GM23338 (cell line): ENCODE measurements at regions not wholly inside any gene's neighbourhood (a gene's known extent, or its start where the extent isn't known, plus 50 kb on each side); places are given as distances from the start of the nearest gene placed in this dataset.

ENCODE experiments used
- ATAC-seq: fragments of 200-7000 bp; cut with Tn5 transposase; 3 replicates; pipeline ENCODE4 v1.9.1; 2020
- DNase-seq: peaks from one replicate; pipeline ENCODE4 v3.0.0-alpha.2; 2015; ENCODE audit warnings: low spot score
- H2AFZ ChIP-seq: fragments of 200-600 bp; sonication (generic); 2 replicates; pipeline ENCODE4 v1.8.0; 2016; ENCODE audit warnings: antibody characterized with exemption, mild to moderate bottlenecking, moderate library complexity
- H3F3A ChIP-seq: fragments of 200-600 bp; sonication (generic); replicated peaks from 2 replicates; pipeline ENCODE4 v1.8.0; 2017; ENCODE audit warnings: antibody characterized with exemption, mixed run types, low read depth
- H3K27ac ChIP-seq: fragments of 200-600 bp; sonication (generic); 2 replicates; pipeline ENCODE4 v1.6.1; 2016; ENCODE audit warnings: low read depth
- H3K27me3 ChIP-seq: fragments of 200-600 bp; sonication (generic); 2 replicates; pipeline ENCODE4 v1.8.0; 2016; ENCODE audit warnings: mild to moderate bottlenecking, mixed run types, moderate library complexity; ENCODE audit not compliant: insufficient read depth
- H3K36me3 ChIP-seq: fragments of 200-600 bp; sonication (generic); 2 replicates; pipeline ENCODE4 v1.8.0; 2016; ENCODE audit warnings: mild to moderate bottlenecking; ENCODE audit not compliant: insufficient read depth
- H3K4me1 ChIP-seq: fragments of 200-600 bp; sonication (generic); 2 replicates; pipeline ENCODE4 v1.8.0; 2016; ENCODE audit warnings: mild to moderate bottlenecking, moderate library complexity; ENCODE audit not compliant: insufficient read depth
- H3K4me2 ChIP-seq: fragments of 200-600 bp; sonication (generic); 2 replicates; pipeline ENCODE4 v1.7.1; 2017; ENCODE audit warnings: mixed run types
- H3K4me3 ChIP-seq: fragments of 200-600 bp; sonication (generic); 2 replicates; pipeline ENCODE4 v1.6.1; 2016; ENCODE audit warnings: mixed run types
- H3K79me2 ChIP-seq: fragments of 200-600 bp; sonication (generic); replicated peaks from 2 replicates; pipeline ENCODE4 v1.8.0; 2017; ENCODE audit warnings: mild to moderate bottlenecking; ENCODE audit not compliant: insufficient read depth
- H3K9me2 ChIP-seq: fragments of 200-600 bp; sonication (generic); 2 replicates; pipeline ENCODE4 v1.8.0; 2017; ENCODE audit not compliant: insufficient read depth
- H4K20me1 ChIP-seq: fragments of 200-600 bp; sonication (generic); replicated peaks from 2 replicates; pipeline ENCODE4 v1.8.0; 2017; ENCODE audit warnings: mild to moderate bottlenecking; ENCODE audit not compliant: insufficient read depth
- H3K27ac Mint-ChIP-seq: 2 replicates; pipeline ENCODE4 v1.8.0; 2020; ENCODE audit warnings: inconsistent platforms, mild to moderate bottlenecking, moderate library complexity, mixed read lengths
- H3K27me3 Mint-ChIP-seq: 3 replicates; pipeline ENCODE4 v1.8.0; 2022; ENCODE audit warnings: low read depth, mild to moderate bottlenecking, moderate library complexity, mixed read lengths, inconsistent platforms; ENCODE audit not compliant: insufficient read depth, poor library complexity
- H3K36me3 Mint-ChIP-seq: 3 replicates; pipeline ENCODE4 v1.8.0; 2021; ENCODE audit warnings: low read depth, mild to moderate bottlenecking, inconsistent platforms, moderate library complexity, mixed read lengths
- H3K4me1 Mint-ChIP-seq: 3 replicates; pipeline ENCODE4 v1.8.0; 2020; ENCODE audit warnings: mild to moderate bottlenecking, inconsistent platforms, mixed read lengths
- H3K4me3 Mint-ChIP-seq: 3 replicates; pipeline ENCODE4 v1.8.0; 2021; ENCODE audit warnings: moderate library complexity, mild to moderate bottlenecking, inconsistent platforms, mixed read lengths
- H3K9me3 Mint-ChIP-seq: 3 replicates; pipeline ENCODE4 v1.8.0; 2020; ENCODE audit warnings: moderate library complexity, mild to moderate bottlenecking, inconsistent platforms, mixed read lengths
- CREB1 ChIP-seq: fragments of 250-450 bp; sonication (Bioruptor Pico); IDR thresholded peaks from 2 replicates; pipeline ENCODE4 v1.5.0; 2020; ENCODE audit warnings: low read depth, mild to moderate bottlenecking, moderate library complexity
- EZH2 ChIP-seq: fragments of 200-600 bp; sonication (generic); IDR thresholded peaks from one replicate; pipeline ENCODE4 v1.8.0; 2017; ENCODE audit warnings: antibody characterized with exemption, mild to moderate bottlenecking, low read depth; ENCODE audit not compliant: unreplicated experiment
- EZH2phosphoT487 ChIP-seq: fragments of 200-600 bp; sonication (generic); IDR thresholded peaks from one replicate; pipeline ENCODE4 v1.8.1; 2018; ENCODE audit warnings: antibody characterized with exemption; ENCODE audit not compliant: unreplicated experiment
- NANOG ChIP-seq: IDR thresholded peaks from 2 replicates; pipeline ENCODE4 v1.6.1; 2016; ENCODE audit warnings: antibody characterized with exemption, borderline replicate concordance
- POLR2AphosphoS5 ChIP-seq: IDR thresholded peaks from 2 replicates; pipeline ENCODE4 v1.6.1; 2016; ENCODE audit warnings: antibody characterized with exemption, low read depth
- STAT1 ChIP-seq: IDR thresholded peaks from one replicate; pipeline ENCODE4 v1.6.1; 2016; ENCODE audit warnings: antibody characterized with exemption; ENCODE audit not compliant: unreplicated experiment
- ZNF114 ChIP-seq: fragments of 250-450 bp; sonication (Bioruptor Pico); IDR thresholded peaks from 2 replicates; pipeline ENCODE4 v1.5.0; 2020; ENCODE audit warnings: mild to moderate bottlenecking, moderate library complexity
- ZNF331 ChIP-seq: fragments of 250-450 bp; sonication (Bioruptor Pico); IDR thresholded peaks from 2 replicates; pipeline ENCODE4 v1.5.0; 2020; ENCODE audit warnings: low read depth, mild to moderate bottlenecking, moderate library complexity
- TF ChIP-seq, protein P1 (sequence below): IDR thresholded peaks from 2 replicates; pipeline ENCODE4 v1.6.1; 2016; ENCODE audit warnings: antibody characterized with exemption
- TF ChIP-seq, protein P2 (sequence below): IDR thresholded peaks from one replicate; pipeline ENCODE4 v1.6.1; 2018; ENCODE audit warnings: antibody characterized with exemption; ENCODE audit not compliant: unreplicated experiment

DNA sequence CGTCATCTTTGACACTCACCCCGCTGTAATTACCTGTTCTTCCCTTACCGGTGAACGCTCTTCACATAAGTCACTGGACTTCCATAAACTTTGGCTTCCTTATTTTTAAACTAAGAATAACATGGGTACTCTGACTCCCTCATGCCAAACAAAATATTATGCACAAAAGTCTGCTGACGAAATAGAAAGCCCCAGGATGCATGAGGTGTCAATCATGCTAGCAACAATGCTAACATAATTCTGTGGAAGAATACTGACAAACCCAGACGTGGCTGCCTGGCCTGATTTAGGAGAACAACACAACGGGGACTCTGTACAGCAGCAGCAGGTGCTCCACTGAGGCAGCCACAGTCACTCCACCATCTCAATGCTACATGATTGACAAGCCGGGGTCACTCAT is 137.5 kb downstream of the CCDC71L start:
- Histone ChIP-seq H3K4me3 (no peak overlapping the region), H2AFZ (no peak overlapping the region), H3K4me2 (no peak overlapping the region), H3K36me3 (no peaks in the 10 kb centered on the region), H3K9me2 (no peaks in the 10 kb centered on the region), H3K27ac (no peak overlapping the region), H3K4me1 (no peaks in the 10 kb centered on the region), H3F3A (no peaks in the 10 kb centered on the region), H3K79me2 (no peaks in the 10 kb centered on the region), H3K27me3 (no peaks in the 10 kb centered on the region), H4K20me1 (no peaks in the 10 kb centered on the region)
- DNase-seq (no peak), ATAC-seq (no peak)
- Mint-ChIP-seq H3K36me3 (no peaks in the 10 kb centered on the region), H3K27me3 (no peaks in the 10 kb centered on the region), H3K9me3 (no peaks in the 10 kb centered on the region), H3K4me1 (no peaks in the 10 kb centered on the region), H3K4me3 (no peak overlapping the region), H3K27ac (no peak overlapping the region)
- TF ChIP-seq, protein P1, sequence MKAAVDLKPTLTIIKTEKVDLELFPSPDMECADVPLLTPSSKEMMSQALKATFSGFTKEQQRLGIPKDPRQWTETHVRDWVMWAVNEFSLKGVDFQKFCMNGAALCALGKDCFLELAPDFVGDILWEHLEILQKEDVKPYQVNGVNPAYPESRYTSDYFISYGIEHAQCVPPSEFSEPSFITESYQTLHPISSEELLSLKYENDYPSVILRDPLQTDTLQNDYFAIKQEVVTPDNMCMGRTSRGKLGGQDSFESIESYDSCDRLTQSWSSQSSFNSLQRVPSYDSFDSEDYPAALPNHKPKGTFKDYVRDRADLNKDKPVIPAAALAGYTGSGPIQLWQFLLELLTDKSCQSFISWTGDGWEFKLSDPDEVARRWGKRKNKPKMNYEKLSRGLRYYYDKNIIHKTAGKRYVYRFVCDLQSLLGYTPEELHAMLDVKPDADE = no peak
- TF ChIP-seq EZH2 = no peak
- no peak for TF ChIP-seq NANOG
- TF ChIP-seq CREB1 (CRISPR knock-in tag) = no peak
- TF ChIP-seq ZNF331 (CRISPR knock-in tag) = no peak
- no peak for TF ChIP-seq EZH2phosphoT487
- TF ChIP-seq POLR2AphosphoS5 = no peak
- TF ChIP-seq, protein P2, sequence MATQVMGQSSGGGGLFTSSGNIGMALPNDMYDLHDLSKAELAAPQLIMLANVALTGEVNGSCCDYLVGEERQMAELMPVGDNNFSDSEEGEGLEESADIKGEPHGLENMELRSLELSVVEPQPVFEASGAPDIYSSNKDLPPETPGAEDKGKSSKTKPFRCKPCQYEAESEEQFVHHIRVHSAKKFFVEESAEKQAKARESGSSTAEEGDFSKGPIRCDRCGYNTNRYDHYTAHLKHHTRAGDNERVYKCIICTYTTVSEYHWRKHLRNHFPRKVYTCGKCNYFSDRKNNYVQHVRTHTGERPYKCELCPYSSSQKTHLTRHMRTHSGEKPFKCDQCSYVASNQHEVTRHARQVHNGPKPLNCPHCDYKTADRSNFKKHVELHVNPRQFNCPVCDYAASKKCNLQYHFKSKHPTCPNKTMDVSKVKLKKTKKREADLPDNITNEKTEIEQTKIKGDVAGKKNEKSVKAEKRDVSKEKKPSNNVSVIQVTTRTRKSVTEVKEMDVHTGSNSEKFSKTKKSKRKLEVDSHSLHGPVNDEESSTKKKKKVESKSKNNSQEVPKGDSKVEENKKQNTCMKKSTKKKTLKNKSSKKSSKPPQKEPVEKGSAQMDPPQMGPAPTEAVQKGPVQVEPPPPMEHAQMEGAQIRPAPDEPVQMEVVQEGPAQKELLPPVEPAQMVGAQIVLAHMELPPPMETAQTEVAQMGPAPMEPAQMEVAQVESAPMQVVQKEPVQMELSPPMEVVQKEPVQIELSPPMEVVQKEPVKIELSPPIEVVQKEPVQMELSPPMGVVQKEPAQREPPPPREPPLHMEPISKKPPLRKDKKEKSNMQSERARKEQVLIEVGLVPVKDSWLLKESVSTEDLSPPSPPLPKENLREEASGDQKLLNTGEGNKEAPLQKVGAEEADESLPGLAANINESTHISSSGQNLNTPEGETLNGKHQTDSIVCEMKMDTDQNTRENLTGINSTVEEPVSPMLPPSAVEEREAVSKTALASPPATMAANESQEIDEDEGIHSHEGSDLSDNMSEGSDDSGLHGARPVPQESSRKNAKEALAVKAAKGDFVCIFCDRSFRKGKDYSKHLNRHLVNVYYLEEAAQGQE = no peak

GRCh38 chr7:106522696-106523095 is 138.3 kb downstream of the CCDC71L start:
- H3K79me2 ChIP-seq = no peaks in the 10 kb centered on the region
- no peak overlapping the region for H3K4me2 ChIP-seq
- H3K4me1 ChIP-seq = no peaks in the 10 kb centered on the region
- Mint-ChIP-seq H3K4me3 (no peak overlapping the region), H3K27me3 (no peaks in the 10 kb centered on the region), H3K4me1 (no peaks in the 10 kb centered on the region), H3K27ac (no peak overlapping the region), H3K36me3 (no peaks in the 10 kb centered on the region), H3K9me3 (no peaks in the 10 kb centered on the region)
- no peaks in the 10 kb centered on the region for H3F3A ChIP-seq
- DNase-seq = no peak
- no peak overlapping the region for H2AFZ ChIP-seq
- no peaks in the 10 kb centered on the region for H4K20me1 ChIP-seq
- H3K9me2 ChIP-seq = no peaks in the 10 kb centered on the region
- H3K27me3 ChIP-seq = no peaks in the 10 kb centered on the region
- TF ChIP-seq STAT1 (no peak), ZNF114 (CRISPR knock-in tag) (no peak), CREB1 (CRISPR knock-in tag) (no peak), EZH2 (no peak)
- no peaks in the 10 kb centered on the region for H3K36me3 ChIP-seq
- no peak for ATAC-seq
- H3K27ac ChIP-seq = no peak overlapping the region
- H3K4me3 ChIP-seq = no peak overlapping the region
